ENCODE measurements at regions not wholly inside any gene's neighbourhood (a gene's known extent, or its start where the extent isn't known, plus 50 kb on each side); places are given as distances from the start of the nearest gene placed in this dataset.

DNA sequence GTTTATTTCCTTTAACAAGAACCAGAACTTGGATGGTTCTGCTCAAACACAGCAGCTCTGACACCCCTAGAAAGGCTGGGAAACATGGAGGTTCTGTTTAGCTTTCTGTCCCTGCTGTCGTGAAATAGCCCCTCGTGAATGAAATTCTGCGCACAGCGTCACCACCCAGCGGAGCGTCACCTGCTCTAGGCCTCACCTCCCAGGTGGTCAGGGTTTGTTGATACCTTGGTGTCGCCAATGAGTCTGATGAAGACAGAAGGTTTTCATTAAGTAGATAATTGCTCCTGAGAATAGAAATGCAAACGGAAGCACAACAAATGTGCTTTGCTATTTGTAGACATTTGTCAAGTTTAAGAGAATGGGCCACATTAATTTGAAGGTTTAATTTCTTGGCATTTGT, 135.1 kb downstream of the EDN3 start:
- no peak for DNase-seq
- 81 to 87% (median 86%) methylated on average over 8 of the region's 8 CpGs for WGBS, 4 donors
- no peaks in the 10 kb centered on the region for H3K36me3 ChIP-seq (replicated peaks in 1 of 2)
- intact Hi-C loops (cut with DNase I): no loop called here
- no peak overlapping the region for H3K27ac ChIP-seq
- TF ChIP-seq, protein P1, sequence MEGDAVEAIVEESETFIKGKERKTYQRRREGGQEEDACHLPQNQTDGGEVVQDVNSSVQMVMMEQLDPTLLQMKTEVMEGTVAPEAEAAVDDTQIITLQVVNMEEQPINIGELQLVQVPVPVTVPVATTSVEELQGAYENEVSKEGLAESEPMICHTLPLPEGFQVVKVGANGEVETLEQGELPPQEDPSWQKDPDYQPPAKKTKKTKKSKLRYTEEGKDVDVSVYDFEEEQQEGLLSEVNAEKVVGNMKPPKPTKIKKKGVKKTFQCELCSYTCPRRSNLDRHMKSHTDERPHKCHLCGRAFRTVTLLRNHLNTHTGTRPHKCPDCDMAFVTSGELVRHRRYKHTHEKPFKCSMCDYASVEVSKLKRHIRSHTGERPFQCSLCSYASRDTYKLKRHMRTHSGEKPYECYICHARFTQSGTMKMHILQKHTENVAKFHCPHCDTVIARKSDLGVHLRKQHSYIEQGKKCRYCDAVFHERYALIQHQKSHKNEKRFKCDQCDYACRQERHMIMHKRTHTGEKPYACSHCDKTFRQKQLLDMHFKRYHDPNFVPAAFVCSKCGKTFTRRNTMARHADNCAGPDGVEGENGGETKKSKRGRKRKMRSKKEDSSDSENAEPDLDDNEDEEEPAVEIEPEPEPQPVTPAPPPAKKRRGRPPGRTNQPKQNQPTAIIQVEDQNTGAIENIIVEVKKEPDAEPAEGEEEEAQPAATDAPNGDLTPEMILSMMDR (IDR thresholded peaks at IDR 0.05): no peak
- TF ChIP-seq POLR2A (IDR thresholded peaks at IDR 0.05): no peak
- no peaks in the 10 kb centered on the region for H3K9me3 ChIP-seq (replicated peaks in 1 of 3)
- no peaks in the 10 kb centered on the region for H3K4me1 ChIP-seq (replicated peaks in 1 of 2)
- no peak overlapping the region for H3K4me3 ChIP-seq
- no peaks in the 10 kb centered on the region for H3K27me3 ChIP-seq

DNA sequence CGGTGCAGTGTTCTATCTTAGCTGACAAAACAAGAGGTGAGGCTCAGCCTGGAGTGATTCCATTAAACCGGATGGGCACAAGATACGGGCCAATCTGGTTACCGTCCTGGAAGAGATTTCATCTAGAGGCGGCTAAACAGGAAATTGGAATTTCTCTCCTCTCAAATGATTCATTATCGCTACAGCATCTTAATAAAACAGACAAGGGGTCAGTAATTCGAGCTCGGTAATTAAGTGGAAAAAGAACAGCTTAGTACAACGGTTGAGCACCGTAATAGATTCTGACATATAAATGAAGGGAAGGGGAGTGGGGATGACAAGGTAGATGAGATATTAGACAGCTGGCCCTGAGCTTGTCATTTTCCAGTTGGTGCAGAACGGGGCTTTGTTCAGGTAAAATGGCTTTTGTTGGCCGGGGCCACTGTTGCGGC, 137.2 kb downstream of the EDN3 start:
- WGBS, 4 donors: 77 to 86% (median 82%) methylated on average over 13 of the region's 13 CpGs
- H3K9me3 ChIP-seq (replicated peaks in 1 of 3): no peaks in the 10 kb centered on the region
- TF ChIP-seq, protein P1 (IDR thresholded peaks at IDR 0.05): no peak
- TF ChIP-seq POLR2A (IDR thresholded peaks at IDR 0.05): no peak
- H3K27me3 ChIP-seq: no peaks in the 10 kb centered on the region
- no peaks in the 10 kb centered on the region for H3K36me3 ChIP-seq (replicated peaks in 1 of 2)
- no peak for DNase-seq
- no peaks in the 10 kb centered on the region for H3K4me1 ChIP-seq (replicated peaks in 1 of 2)
- H3K4me3 ChIP-seq: no peak overlapping the region
- intact Hi-C loops (cut with DNase I): no loop called here
- H3K27ac ChIP-seq: no peak overlapping the region

DNA sequence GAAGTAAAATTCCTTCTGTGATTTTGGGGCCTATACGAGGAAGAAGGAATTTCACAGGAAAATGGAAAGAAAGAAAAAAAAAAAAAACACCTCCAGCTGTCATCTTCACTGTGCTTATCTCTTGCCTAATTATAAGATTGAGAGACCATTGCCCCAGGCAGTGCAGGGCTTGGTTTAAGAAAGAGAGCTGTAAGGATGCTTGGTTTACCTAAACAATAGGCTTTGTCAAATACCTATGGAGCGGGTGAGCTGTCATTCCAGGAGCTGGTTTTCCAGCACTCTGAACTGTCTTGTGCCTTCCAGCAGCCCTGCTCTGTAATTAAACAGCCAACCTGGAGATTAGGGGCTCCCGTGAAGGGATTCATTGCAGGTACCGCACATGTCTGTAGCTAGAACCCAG, 137.8 kb downstream of the EDN3 start:
- Histone ChIP-seq H3K4me1 (replicated peaks in 1 of 2) (no peaks in the 10 kb centered on the region), H3K9me3 (replicated peaks in 1 of 3) (no peaks in the 10 kb centered on the region), H3K36me3 (replicated peaks in 1 of 2) (no peaks in the 10 kb centered on the region), H3K27ac (no peak overlapping the region), H3K4me3 (no peak overlapping the region), H3K27me3 (no peaks in the 10 kb centered on the region)
- 85 to 93% (median 91%) methylated on average over 4 of the region's 4 CpGs for WGBS, 4 donors
- no peak for DNase-seq
- no peak for TF ChIP-seq POLR2A (IDR thresholded peaks at IDR 0.05)
- intact Hi-C loops (cut with DNase I): no loop called here

DNA sequence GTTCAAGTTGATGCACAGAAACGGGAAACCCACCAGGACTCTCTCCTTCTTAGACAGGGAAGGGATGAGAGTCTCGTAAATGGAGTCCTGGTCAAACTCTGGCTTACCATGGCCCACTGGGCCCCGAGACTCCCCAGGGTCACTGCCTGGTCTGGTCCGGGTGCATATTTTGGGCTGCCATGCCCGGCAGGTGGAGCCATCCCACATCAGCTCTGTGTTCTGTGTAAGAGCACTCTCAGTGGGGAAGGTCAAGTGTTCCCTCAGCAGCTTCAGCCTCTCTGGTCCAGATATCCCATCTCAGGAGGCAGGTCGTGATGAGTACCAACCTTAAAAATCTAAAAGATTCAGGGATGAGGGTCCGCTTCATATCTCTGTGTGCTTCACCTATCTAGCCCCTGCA, 138.8 kb downstream of the EDN3 start:
- WGBS, 4 donors: 78 to 87% (median 81%) methylated on average over 3 to 7 of the region's 7 CpGs
- TF ChIP-seq, protein P1 (IDR thresholded peaks at IDR 0.05): no peak
- TF ChIP-seq POLR2A (IDR thresholded peaks at IDR 0.05): no peak
- Histone ChIP-seq H3K36me3 (replicated peaks in 1 of 2) (no peaks in the 10 kb centered on the region), H3K4me3 (no peak overlapping the region), H3K27ac (no peak overlapping the region), H3K9me3 (replicated peaks in 1 of 3) (no peaks in the 10 kb centered on the region), H3K4me1 (replicated peaks in 1 of 2) (no peaks in the 10 kb centered on the region), H3K27me3 (no peaks in the 10 kb centered on the region)
- DNase-seq: no peak
- intact Hi-C loops (cut with DNase I): no loop called here

DNA sequence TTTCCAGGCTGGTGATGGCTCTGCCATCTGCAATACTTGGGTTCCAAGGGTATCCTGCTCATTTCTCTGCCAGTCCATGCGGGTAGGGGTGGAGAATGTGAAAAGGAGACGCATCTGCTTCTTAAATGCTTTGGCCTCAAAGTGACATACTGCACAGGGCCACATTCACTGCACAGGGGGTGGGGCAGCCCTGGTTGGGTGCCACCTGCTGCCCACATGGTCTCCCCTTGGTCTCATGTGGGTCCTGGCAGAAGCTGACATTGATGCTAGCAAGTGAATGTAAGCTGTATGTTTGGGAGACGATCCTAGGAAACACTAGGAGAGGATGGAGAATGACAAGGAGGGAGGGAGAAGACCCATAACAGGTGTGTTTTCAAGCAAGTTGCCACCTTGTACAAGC, 140.9 kb downstream of the EDN3 start:
- TF ChIP-seq, protein P1 (IDR thresholded peaks at IDR 0.05): no peak
- no peak for TF ChIP-seq POLR2A (IDR thresholded peaks at IDR 0.05)
- DNase-seq: no peak
- Histone ChIP-seq H3K4me3 (no peak overlapping the region), H3K4me1 (replicated peaks in 1 of 2) (no peaks in the 10 kb centered on the region), H3K27me3 (peaks cover 5% of the 10 kb centered on the region), H3K27ac (no peak overlapping the region), H3K36me3 (replicated peaks in 1 of 2) (no peaks in the 10 kb centered on the region), H3K9me3 (replicated peaks in 1 of 3) (no peaks in the 10 kb centered on the region)
- intact Hi-C loops (cut with DNase I): no loop called here
- 73 to 91% (median 80%) methylated on average over 3 of the region's 3 CpGs for WGBS, 4 donors
